B cell (primary cell): ENCODE measurements at regions not wholly inside any gene's neighbourhood (a gene's known extent, or its start where the extent isn't known, plus 50 kb on each side); places are given as distances from the start of the nearest gene placed in this dataset.

ENCODE experiments used
- ATAC-seq: fragments of 200-7000 bp; cut with Tn5 transposase; one replicate; pipeline ENCODE4 v1.10.0; 2021; ENCODE audit warnings: low read depth, mild to moderate bottlenecking, moderate number of reproducible peaks, moderate library complexity
- CTCF ChIA-PET: fragments of 350-600 bp; sonication (Branson Sonifier 250); formaldehyde crosslinking; loops from one replicate; lab custom pipeline; 2021; ENCODE audit warnings: antibody characterized with exemption, inconsistent platforms; lab: Charles Lee
- POLR2A ChIA-PET: fragments of 350-600 bp; sonication (Branson Sonifier 250); formaldehyde crosslinking; loops from one replicate; lab custom pipeline; 2021; ENCODE audit warnings: antibody characterized with exemption; lab: Charles Lee
- DNase-seq: peaks from one replicate; pipeline ENCODE4 v3.0.0; 2013
- H2AFZ ChIP-seq: 2 replicates; pipeline ENCODE4 v1.6.1; 2012; ENCODE audit warnings: mild to moderate bottlenecking, low read depth, low read length; ENCODE audit not compliant: insufficient read depth, poor library complexity, severe bottlenecking
- H3K27ac ChIP-seq, 2 donors: 1 replicate in 1 of 2; 2 replicates in 1 of 2; pipeline ENCODE4 v1.5.1; 2012 to 2013; ENCODE audit warnings: low read length in 2 of 2, mild to moderate bottlenecking in 2 of 2, moderate library complexity in 1 of 2
- H3K27me3 ChIP-seq, 4 experiments: fragments of 200-600 bp in 1 of 4; sonication (generic) in 1 of 4; replicated peaks in 1 of 4; 1 replicate in 2 of 4; 2 replicates in 2 of 4; pipeline versions ENCODE4 v1.6.1 to v1.7.0; 2013 to 2016; ENCODE audit warnings: low read length in 3 of 4, mild to moderate bottlenecking in 2 of 4, mixed read lengths in 1 of 4, moderate library complexity in 1 of 4; ENCODE audit not compliant: insufficient read depth in 4 of 4, control insufficient read depth in 3 of 4; ENCODE audit errors: control extremely low read depth in 1 of 4
- H3K36me3 ChIP-seq, 2 experiments: replicated peaks in 1 of 2; 1 replicate in 1 of 2; 2 replicates in 1 of 2; pipeline versions ENCODE4 v1.6.1 to v1.7.1; 2013; ENCODE audit warnings: low read length in 1 of 2; ENCODE audit not compliant: insufficient read depth in 2 of 2, control insufficient read depth in 1 of 2; ENCODE audit errors: control extremely low read depth in 1 of 2, extremely low read depth in 1 of 2
- H3K4me1 ChIP-seq, 2 donors: fragments of 200-600 bp in 1 of 2; sonication (generic) in 1 of 2; 1 replicate in 1 of 2; 2 replicates in 1 of 2; pipeline versions ENCODE4 v1.5.1 to v1.6.1; 2013 to 2017; ENCODE audit warnings: low read length in 2 of 2; ENCODE audit not compliant: control insufficient read depth in 2 of 2, insufficient read depth in 2 of 2
- H3K4me2 ChIP-seq: replicated peaks from 2 replicates; pipeline ENCODE3; 2012; ENCODE audit warnings: mild to moderate bottlenecking, low read depth, low read length; ENCODE audit not compliant: poor library complexity, severe bottlenecking
- H3K4me3 ChIP-seq, 5 experiments: fragments of 200-600 bp in 1 of 5; sonication (generic) in 1 of 5; 1 replicate in 3 of 5; 2 replicates in 2 of 5; pipeline versions ENCODE4 v1.5.1 to v1.7.0; 2011 to 2016; ENCODE audit warnings: low read length in 4 of 5, mild to moderate bottlenecking in 4 of 5, low read depth in 2 of 5, control low read depth in 1 of 5, moderate library complexity in 1 of 5; ENCODE audit not compliant: insufficient read depth in 1 of 5; ENCODE audit errors: control extremely low read depth in 1 of 5, extremely low read depth in 1 of 5
- H3K79me2 ChIP-seq: fragments of 200-600 bp; sonication (generic); one replicate; pipeline ENCODE4 v1.6.0; 2016; ENCODE audit warnings: low read length; ENCODE audit not compliant: control insufficient read depth, insufficient read depth
- H3K9ac ChIP-seq: fragments of 200-600 bp; sonication (generic); 2 replicates; pipeline ENCODE4 v1.6.1; 2017; ENCODE audit warnings: mild to moderate bottlenecking, low read length, moderate library complexity
- H3K9me3 ChIP-seq, 3 donors: one replicate each; pipeline versions ENCODE4 v1.6.1 to v1.7.1; 2013; ENCODE audit warnings: low read length in 2 of 3; ENCODE audit not compliant: control insufficient read depth in 2 of 3, insufficient read depth in 1 of 3; ENCODE audit errors: control extremely low read depth in 1 of 3
- H4K20me1 ChIP-seq: 2 replicates; pipeline ENCODE4 v1.6.0; 2012; ENCODE audit warnings: mild to moderate bottlenecking, low read length; ENCODE audit not compliant: insufficient read depth, control insufficient read depth, poor library complexity, severe bottlenecking
- H3K27ac Mint-ChIP-seq: one replicate; pipeline ENCODE4 v1.8.0; 2021; ENCODE audit warnings: mixed read lengths
- H3K27me3 Mint-ChIP-seq: one replicate; pipeline ENCODE4 v1.8.0; 2021; ENCODE audit warnings: mixed read lengths
- H3K4me1 Mint-ChIP-seq: one replicate; pipeline ENCODE4 v1.8.0; 2021; ENCODE audit warnings: mixed read lengths
- H3K4me3 Mint-ChIP-seq: one replicate; pipeline ENCODE4 v1.8.0; 2021; ENCODE audit warnings: mixed read lengths
- H3K9me3 Mint-ChIP-seq: one replicate; pipeline ENCODE4 v1.8.0; 2022; ENCODE audit warnings: mixed read lengths; ENCODE audit not compliant: insufficient read depth
- EZH2 ChIP-seq: IDR thresholded peaks from 2 replicates; pipeline ENCODE4 v1.6.1; 2012; ENCODE audit warnings: borderline replicate concordance, low read depth, mild to moderate bottlenecking, moderate library complexity, low read length; ENCODE audit not compliant: insufficient read depth, poor library complexity, severe bottlenecking
- WGBS: methylation state at CpG from one replicate; pipeline ENCODE4 v1.1.5; 2013; ENCODE audit warnings: missing lambda C conversion rate; ENCODE audit not compliant: insufficient coverage; 5-methylcytosine and 5-hydroxymethylcytosine counted together
- intact Hi-C: fragments of 100-400 bp; cut with micrococcal nuclease; formaldehyde crosslinking; loops from one replicate; pipeline ENCODE4 v1.10.0; 2022
- TF ChIP-seq, protein P1 (sequence below): fragments of 200-600 bp; IDR thresholded peaks from one replicate; pipeline ENCODE4 v1.8.0; 2022; ENCODE audit warnings: antibody characterized with exemption, mild to moderate bottlenecking

DNA sequence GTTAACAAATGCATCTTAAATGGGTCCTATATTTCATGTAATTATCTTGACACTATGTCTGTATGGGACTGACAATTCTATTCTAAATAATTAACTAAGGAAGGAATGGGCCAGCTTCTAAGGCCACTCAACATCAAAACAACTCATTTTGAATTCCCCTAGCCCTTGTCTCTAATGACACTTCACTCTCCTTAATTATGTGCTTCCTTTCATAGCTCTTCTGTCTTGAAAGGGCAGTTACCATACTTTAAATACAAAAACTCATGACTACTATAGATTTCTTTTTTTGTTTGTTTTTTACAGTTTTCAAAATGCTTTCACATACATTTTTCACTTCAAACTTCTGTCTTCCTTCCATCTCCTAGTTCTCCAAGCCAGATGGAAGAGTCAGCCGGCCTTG, 126.1 kb upstream of the CHODL start:
- H3K27me3 ChIP-seq: no peaks in the 10 kb centered on the region
- no peak overlapping the region for H3K4me2 ChIP-seq
- DNase-seq: no peak
- H3K4me3 ChIP-seq: no peak overlapping the region
- no peaks in the 10 kb centered on the region for H3K27me3 Mint-ChIP-seq
- H3K4me1 Mint-ChIP-seq: no peaks in the 10 kb centered on the region
- no peaks in the 10 kb centered on the region for H4K20me1 ChIP-seq
- no peak overlapping the region for H3K27ac ChIP-seq
- H3K4me1 ChIP-seq: no peaks in the 10 kb centered on the region
- ChIA-PET CTCF (no interaction called here), POLR2A (no interaction called here)
- TF ChIP-seq, protein P1, sequence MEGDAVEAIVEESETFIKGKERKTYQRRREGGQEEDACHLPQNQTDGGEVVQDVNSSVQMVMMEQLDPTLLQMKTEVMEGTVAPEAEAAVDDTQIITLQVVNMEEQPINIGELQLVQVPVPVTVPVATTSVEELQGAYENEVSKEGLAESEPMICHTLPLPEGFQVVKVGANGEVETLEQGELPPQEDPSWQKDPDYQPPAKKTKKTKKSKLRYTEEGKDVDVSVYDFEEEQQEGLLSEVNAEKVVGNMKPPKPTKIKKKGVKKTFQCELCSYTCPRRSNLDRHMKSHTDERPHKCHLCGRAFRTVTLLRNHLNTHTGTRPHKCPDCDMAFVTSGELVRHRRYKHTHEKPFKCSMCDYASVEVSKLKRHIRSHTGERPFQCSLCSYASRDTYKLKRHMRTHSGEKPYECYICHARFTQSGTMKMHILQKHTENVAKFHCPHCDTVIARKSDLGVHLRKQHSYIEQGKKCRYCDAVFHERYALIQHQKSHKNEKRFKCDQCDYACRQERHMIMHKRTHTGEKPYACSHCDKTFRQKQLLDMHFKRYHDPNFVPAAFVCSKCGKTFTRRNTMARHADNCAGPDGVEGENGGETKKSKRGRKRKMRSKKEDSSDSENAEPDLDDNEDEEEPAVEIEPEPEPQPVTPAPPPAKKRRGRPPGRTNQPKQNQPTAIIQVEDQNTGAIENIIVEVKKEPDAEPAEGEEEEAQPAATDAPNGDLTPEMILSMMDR: no peak
- no peak for TF ChIP-seq EZH2
- no peak for ATAC-seq
- H3K36me3 ChIP-seq: no peaks in the 10 kb centered on the region
- intact Hi-C loops: no loop called here
- H3K9me3 ChIP-seq: peaks cover 0 to 2% (median 0%) of the 10 kb centered on the region in 3 donors
- no peaks in the 10 kb centered on the region for H3K79me2 ChIP-seq
- H3K9me3 Mint-ChIP-seq: no peaks in the 10 kb centered on the region
- no peak overlapping the region for H3K4me3 Mint-ChIP-seq
- WGBS: no CpG with 5 or more reads among the region's 1 CpG
- H2AFZ ChIP-seq: no peak overlapping the region
- H3K27ac Mint-ChIP-seq: no peak overlapping the region
- no peak overlapping the region for H3K9ac ChIP-seq

DNA sequence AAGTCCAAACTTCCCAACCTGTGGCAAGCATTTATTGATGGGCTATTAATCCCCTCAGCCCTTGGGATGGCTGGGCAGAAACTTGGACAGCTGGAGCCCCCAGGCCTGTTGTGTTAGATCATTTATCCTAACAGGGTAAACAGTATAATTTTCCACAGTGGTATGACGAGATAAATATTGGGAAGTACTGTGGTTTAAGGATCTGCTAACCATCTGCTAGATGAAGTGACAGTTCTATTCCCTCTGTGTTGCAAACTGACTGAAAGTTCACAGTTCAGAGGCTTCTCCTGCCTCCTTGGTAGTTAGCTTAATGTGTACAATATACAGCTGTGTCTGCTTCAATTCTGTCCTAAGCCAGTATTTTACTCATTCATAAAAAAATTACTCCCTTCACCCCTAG, 127.5 kb upstream of the CHODL start:
- ChIA-PET CTCF (no interaction called here), POLR2A (no interaction called here)
- DNase-seq: no peak
- WGBS: no CpG with 5 or more reads among the region's 1 CpG
- H3K9me3 Mint-ChIP-seq: no peaks in the 10 kb centered on the region
- no peaks in the 10 kb centered on the region for H3K79me2 ChIP-seq
- TF ChIP-seq, protein P1: no peak
- no peak for TF ChIP-seq EZH2
- H3K27me3 ChIP-seq: no peaks in the 10 kb centered on the region
- ATAC-seq: no peak
- H3K9me3 ChIP-seq: peaks cover 0 to 2% (median 0%) of the 10 kb centered on the region in 3 donors
- no peak overlapping the region for H3K4me3 ChIP-seq
- H3K27ac Mint-ChIP-seq: no peak overlapping the region
- no peak overlapping the region for H2AFZ ChIP-seq
- no peaks in the 10 kb centered on the region for H3K4me1 ChIP-seq
- no peaks in the 10 kb centered on the region for H3K27me3 Mint-ChIP-seq
- H3K36me3 ChIP-seq: no peaks in the 10 kb centered on the region
- no peak overlapping the region for H3K4me2 ChIP-seq
- H4K20me1 ChIP-seq: no peaks in the 10 kb centered on the region
- H3K9ac ChIP-seq: no peak overlapping the region
- H3K4me1 Mint-ChIP-seq: no peaks in the 10 kb centered on the region
- intact Hi-C loops: no loop called here
- no peak overlapping the region for H3K4me3 Mint-ChIP-seq
- H3K27ac ChIP-seq: no peak overlapping the region
